ENCODE measurements at regions not wholly inside any gene's neighbourhood (a gene's known extent, or its start where the extent isn't known, plus 50 kb on each side); places are given as distances from the start of the nearest gene placed in this dataset.

DNA sequence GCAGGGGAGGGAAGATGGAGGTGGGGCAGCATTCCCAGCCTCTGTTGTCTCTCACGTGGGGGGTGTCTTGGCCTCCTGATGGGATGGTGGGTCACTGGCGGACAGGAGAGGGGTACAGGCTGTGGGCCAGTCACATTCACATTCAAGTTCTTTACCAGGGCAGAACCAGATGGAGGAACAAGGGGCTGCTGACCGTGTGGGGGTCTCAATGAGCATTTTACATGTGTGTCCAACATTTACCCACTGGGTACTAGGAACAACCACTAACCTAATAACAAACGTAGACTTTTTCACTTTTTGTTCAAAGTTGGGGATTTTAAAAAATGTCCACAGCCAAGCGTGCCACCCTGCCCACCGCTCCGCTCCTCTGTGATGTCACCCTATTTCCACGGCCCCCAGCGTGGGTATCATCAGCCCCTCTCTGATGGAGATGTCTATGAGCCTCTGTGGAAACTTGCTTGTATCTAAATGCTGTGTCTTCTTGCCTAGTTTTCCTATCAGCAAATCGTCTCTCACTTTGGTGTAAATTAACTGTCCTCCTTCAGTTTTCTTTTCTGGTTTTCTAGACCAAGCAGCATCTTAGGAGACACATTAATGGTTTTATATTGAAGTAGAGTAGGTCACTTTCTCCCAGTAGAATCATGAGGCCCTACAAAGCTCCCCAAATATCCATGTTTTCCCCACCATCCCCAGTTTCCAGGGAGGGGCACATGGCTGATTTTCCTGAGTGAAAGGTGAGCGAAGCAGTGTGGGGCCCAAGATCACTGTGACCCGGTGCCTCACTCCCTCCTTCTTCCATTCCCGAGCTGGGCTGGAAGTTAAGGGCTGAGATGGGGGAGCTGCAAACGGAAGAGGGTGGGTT, 936.7 kb downstream of the BRD1 start:
- TF ChIP-seq POLR2AphosphoS5 (IDR thresholded peaks at IDR 0.05; ENCODE audit: low read depth) = no peak
- TF ChIP-seq, protein P1, sequence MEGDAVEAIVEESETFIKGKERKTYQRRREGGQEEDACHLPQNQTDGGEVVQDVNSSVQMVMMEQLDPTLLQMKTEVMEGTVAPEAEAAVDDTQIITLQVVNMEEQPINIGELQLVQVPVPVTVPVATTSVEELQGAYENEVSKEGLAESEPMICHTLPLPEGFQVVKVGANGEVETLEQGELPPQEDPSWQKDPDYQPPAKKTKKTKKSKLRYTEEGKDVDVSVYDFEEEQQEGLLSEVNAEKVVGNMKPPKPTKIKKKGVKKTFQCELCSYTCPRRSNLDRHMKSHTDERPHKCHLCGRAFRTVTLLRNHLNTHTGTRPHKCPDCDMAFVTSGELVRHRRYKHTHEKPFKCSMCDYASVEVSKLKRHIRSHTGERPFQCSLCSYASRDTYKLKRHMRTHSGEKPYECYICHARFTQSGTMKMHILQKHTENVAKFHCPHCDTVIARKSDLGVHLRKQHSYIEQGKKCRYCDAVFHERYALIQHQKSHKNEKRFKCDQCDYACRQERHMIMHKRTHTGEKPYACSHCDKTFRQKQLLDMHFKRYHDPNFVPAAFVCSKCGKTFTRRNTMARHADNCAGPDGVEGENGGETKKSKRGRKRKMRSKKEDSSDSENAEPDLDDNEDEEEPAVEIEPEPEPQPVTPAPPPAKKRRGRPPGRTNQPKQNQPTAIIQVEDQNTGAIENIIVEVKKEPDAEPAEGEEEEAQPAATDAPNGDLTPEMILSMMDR (IDR thresholded peaks at IDR 0.05; ENCODE audit: insufficient read depth, low read length) = no peak
- TF ChIP-seq, protein P2, sequence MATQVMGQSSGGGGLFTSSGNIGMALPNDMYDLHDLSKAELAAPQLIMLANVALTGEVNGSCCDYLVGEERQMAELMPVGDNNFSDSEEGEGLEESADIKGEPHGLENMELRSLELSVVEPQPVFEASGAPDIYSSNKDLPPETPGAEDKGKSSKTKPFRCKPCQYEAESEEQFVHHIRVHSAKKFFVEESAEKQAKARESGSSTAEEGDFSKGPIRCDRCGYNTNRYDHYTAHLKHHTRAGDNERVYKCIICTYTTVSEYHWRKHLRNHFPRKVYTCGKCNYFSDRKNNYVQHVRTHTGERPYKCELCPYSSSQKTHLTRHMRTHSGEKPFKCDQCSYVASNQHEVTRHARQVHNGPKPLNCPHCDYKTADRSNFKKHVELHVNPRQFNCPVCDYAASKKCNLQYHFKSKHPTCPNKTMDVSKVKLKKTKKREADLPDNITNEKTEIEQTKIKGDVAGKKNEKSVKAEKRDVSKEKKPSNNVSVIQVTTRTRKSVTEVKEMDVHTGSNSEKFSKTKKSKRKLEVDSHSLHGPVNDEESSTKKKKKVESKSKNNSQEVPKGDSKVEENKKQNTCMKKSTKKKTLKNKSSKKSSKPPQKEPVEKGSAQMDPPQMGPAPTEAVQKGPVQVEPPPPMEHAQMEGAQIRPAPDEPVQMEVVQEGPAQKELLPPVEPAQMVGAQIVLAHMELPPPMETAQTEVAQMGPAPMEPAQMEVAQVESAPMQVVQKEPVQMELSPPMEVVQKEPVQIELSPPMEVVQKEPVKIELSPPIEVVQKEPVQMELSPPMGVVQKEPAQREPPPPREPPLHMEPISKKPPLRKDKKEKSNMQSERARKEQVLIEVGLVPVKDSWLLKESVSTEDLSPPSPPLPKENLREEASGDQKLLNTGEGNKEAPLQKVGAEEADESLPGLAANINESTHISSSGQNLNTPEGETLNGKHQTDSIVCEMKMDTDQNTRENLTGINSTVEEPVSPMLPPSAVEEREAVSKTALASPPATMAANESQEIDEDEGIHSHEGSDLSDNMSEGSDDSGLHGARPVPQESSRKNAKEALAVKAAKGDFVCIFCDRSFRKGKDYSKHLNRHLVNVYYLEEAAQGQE (IDR thresholded peaks at IDR 0.05; ENCODE audit: insufficient replicate concordance, low read depth) = no peak
- TF ChIP-seq SPI1 (IDR thresholded peaks at IDR 0.05; ENCODE audit: borderline replicate concordance, low read depth) = no peak

Measured in HL-60 (cell line).